ENCODE measurements at regions not wholly inside any gene's neighbourhood (a gene's known extent, or its start where the extent isn't known, plus 50 kb on each side); places are given as distances from the start of the nearest gene placed in this dataset.

DNA sequence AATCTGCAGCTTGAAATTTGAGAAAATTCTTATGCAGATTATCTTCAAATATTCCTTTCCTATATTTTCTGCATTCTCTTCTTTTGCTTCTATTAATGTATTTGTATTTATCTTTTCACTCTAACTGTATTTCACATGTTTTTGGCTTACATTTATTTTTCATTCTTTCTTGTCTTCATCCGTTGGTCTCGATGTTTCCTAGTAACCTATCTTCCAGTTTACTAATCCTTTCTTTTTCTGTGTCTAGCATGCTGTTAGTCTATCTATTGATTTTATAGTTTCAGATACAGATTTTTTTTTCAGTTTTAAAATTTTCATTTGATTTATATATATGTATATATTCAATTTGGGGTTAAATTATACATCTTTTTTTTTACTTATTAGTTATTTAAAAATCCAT is 556.2 kb downstream of the RFPL4B start:
- TF ChIP-seq CTCF (IDR thresholded peaks at IDR 0.05): no peak
- no peak for TF ChIP-seq POLR2AphosphoS5 (IDR thresholded peaks at IDR 0.05)
- no peak for TF ChIP-seq POLR2A (IDR thresholded peaks at IDR 0.05)
- TF ChIP-seq EP300 (IDR thresholded peaks at IDR 0.05): no peak
